Caco-2 (cell line): ENCODE measurements at regions not wholly inside any gene's neighbourhood (a gene's known extent, or its start where the extent isn't known, plus 50 kb on each side); places are given as distances from the start of the nearest gene placed in this dataset.

Source experiments
- BruUV-seq: library from RNA; stranded (reverse); fragments of 400-500 nt; replicated peaks from 2 replicates; lab custom pipeline; 2021; lab: Mats Ljungman, UMichigan
- CTCF ChIA-PET: fragments of 300-600 bp; sonication (Branson Sonifier 250); formaldehyde crosslinking; loops from one replicate; lab custom pipeline; 2022; ENCODE audit warnings: antibody characterized with exemption; lab: Charles Lee
- POLR2A ChIA-PET: fragments of 300-600 bp; sonication (Branson Sonifier 250); formaldehyde crosslinking; loops from one replicate; lab custom pipeline; 2022; ENCODE audit warnings: antibody characterized with exemption; lab: Charles Lee
- DNase-seq, 2 experiments: peaks; one replicate each; pipeline versions ENCODE4 v3.0.0 to v3.0.0-alpha.2; 2020 to 2022
- H3K27me3 ChIP-seq: replicated peaks from 2 replicates; pipeline ENCODE4 v1.6.0; 2011; ENCODE audit warnings: low read length; ENCODE audit not compliant: control insufficient read depth, insufficient read depth
- H3K36me3 ChIP-seq: 2 replicates; pipeline ENCODE4 v1.5.1; 2011; ENCODE audit warnings: low read length; ENCODE audit not compliant: control insufficient read depth, insufficient read depth
- H3K4me1 ChIP-seq: fragments of 250-450 bp; sonication (Bioruptor Pico); 2 replicates; pipeline ENCODE4 v1.5.1; 2020; ENCODE audit warnings: mild to moderate bottlenecking
- H3K4me3 ChIP-seq: 2 replicates; pipeline ENCODE4 v1.5.1; 2011; ENCODE audit warnings: low read depth, mild to moderate bottlenecking, control low read depth, low read length
- H3K9me3 ChIP-seq: fragments of 250-450 bp; sonication (Bioruptor Pico); 2 replicates; pipeline ENCODE4 v1.5.1; 2020; ENCODE audit warnings: mild to moderate bottlenecking, moderate library complexity
- H3K27ac Mint-ChIP-seq: one replicate; pipeline ENCODE4 v1.8.0; 2022; ENCODE audit warnings: mixed read lengths; ENCODE audit not compliant: unreplicated experiment
- H3K27me3 Mint-ChIP-seq: one replicate; pipeline ENCODE4 v1.8.0; 2022; ENCODE audit warnings: mixed read lengths; ENCODE audit not compliant: insufficient read depth, unreplicated experiment
- H3K36me3 Mint-ChIP-seq: one replicate; pipeline ENCODE4 v1.8.0; 2022; ENCODE audit warnings: mild to moderate bottlenecking, mixed read lengths; ENCODE audit not compliant: insufficient read depth, unreplicated experiment
- H3K4me1 Mint-ChIP-seq: one replicate; pipeline ENCODE4 v1.8.0; 2022; ENCODE audit warnings: low read depth, mixed read lengths; ENCODE audit not compliant: unreplicated experiment
- H3K4me3 Mint-ChIP-seq: one replicate; pipeline ENCODE4 v1.8.0; 2022; ENCODE audit warnings: mild to moderate bottlenecking, moderate library complexity, mixed read lengths; ENCODE audit not compliant: unreplicated experiment
- H3K9me3 Mint-ChIP-seq: one replicate; pipeline ENCODE4 v1.8.0; 2022; ENCODE audit warnings: mixed read lengths; ENCODE audit not compliant: unreplicated experiment
- CTCF ChIP-seq, 2 experiments: fragments of 200-600 bp in 1 of 2; IDR thresholded peaks; 1 replicate in 1 of 2; 2 replicates in 1 of 2; pipeline versions ENCODE4 v1.5.1 to v1.8.0; 2011 to 2022; ENCODE audit warnings: antibody characterized with exemption in 1 of 2, control low read depth in 1 of 2, inconsistent platforms in 1 of 2, low read depth in 1 of 2, low read length in 1 of 2, mild to moderate bottlenecking in 1 of 2, moderate library complexity in 1 of 2; ENCODE audit not compliant: insufficient read depth in 1 of 2, severe bottlenecking in 1 of 2, unreplicated experiment in 1 of 2
- intact Hi-C: fragments of 100-400 bp; cut with micrococcal nuclease; formaldehyde crosslinking; loops from one replicate; pipeline ENCODE4 v1.10.0; 2022; ENCODE audit not compliant: unreplicated experiment

- no peaks in the 10 kb centered on the region for H3K4me1 ChIP-seq
- ChIA-PET POLR2A (no interaction called here), CTCF (no interaction called here)
- H3K4me1 Mint-ChIP-seq: no peaks in the 10 kb centered on the region
- H3K36me3 ChIP-seq: no peaks in the 10 kb centered on the region
- BruUV-seq: no TSS peak
- DNase-seq: no peak
- H3K4me3 ChIP-seq: no peak overlapping the region
- H3K27ac Mint-ChIP-seq: no peak overlapping the region
- no peaks in the 10 kb centered on the region for H3K9me3 ChIP-seq
- H3K36me3 Mint-ChIP-seq: no peaks in the 10 kb centered on the region
- no peaks in the 10 kb centered on the region for H3K9me3 Mint-ChIP-seq
- intact Hi-C loops: no loop called here
- H3K27me3 ChIP-seq: no peaks in the 10 kb centered on the region
- no peak overlapping the region for H3K4me3 Mint-ChIP-seq
- TF ChIP-seq CTCF (IDR thresholded peaks at IDR 0.05; ENCODE audit: insufficient read depth in 1 of 2, low read depth in 1 of 2, low read length in 1 of 2, severe bottlenecking in 1 of 2, unreplicated experiment in 1 of 2): no peak
- no peaks in the 10 kb centered on the region for H3K27me3 Mint-ChIP-seq
These were observed 322.2 kb upstream of the RBMS3 start for GRCh38 chr3:28958656-28959055.

- Histone ChIP-seq H3K9me3 (no peaks in the 10 kb centered on the region), H3K27me3 (no peaks in the 10 kb centered on the region), H3K4me1 (no peaks in the 10 kb centered on the region), H3K4me3 (no peak overlapping the region), H3K36me3 (no peaks in the 10 kb centered on the region)
- H3K36me3 Mint-ChIP-seq: no peaks in the 10 kb centered on the region
- peaks cover 4% of the 10 kb centered on the region for H3K27me3 Mint-ChIP-seq
- peaks cover 27% of the 10 kb centered on the region for H3K9me3 Mint-ChIP-seq
- H3K4me3 Mint-ChIP-seq: no peak overlapping the region
- intact Hi-C loops: no loop called here
- DNase-seq: no peak
- no peak overlapping the region for H3K27ac Mint-ChIP-seq
- ChIA-PET CTCF (no interaction called here), POLR2A (no interaction called here)
- H3K4me1 Mint-ChIP-seq: no peaks in the 10 kb centered on the region
- no TSS peak for BruUV-seq
- no peak for TF ChIP-seq CTCF (IDR thresholded peaks at IDR 0.05; ENCODE audit: insufficient read depth in 1 of 2, low read depth in 1 of 2, low read length in 1 of 2, severe bottlenecking in 1 of 2, unreplicated experiment in 1 of 2)
These were observed 309.7 kb upstream of the RBMS3 start for GRCh38 chr3:28971156-28971555.

GRCh38 chr3:28972921-28973320 lies 307.9 kb upstream of the RBMS3 start:
- ChIA-PET POLR2A (no interaction called here), CTCF (no interaction called here)
- Histone ChIP-seq H3K4me1 (no peaks in the 10 kb centered on the region), H3K9me3 (no peaks in the 10 kb centered on the region), H3K36me3 (no peaks in the 10 kb centered on the region), H3K27me3 (no peaks in the 10 kb centered on the region), H3K4me3 (no peak overlapping the region)
- TF ChIP-seq CTCF (IDR thresholded peaks at IDR 0.05; ENCODE audit: insufficient read depth in 1 of 2, low read depth in 1 of 2, low read length in 1 of 2, severe bottlenecking in 1 of 2, unreplicated experiment in 1 of 2): no peak
- no peak for DNase-seq
- Mint-ChIP-seq H3K27ac (no peak overlapping the region), H3K4me3 (no peak overlapping the region), H3K9me3 (peaks cover 21% of the 10 kb centered on the region), H3K36me3 (no peaks in the 10 kb centered on the region), H3K27me3 (peaks cover 2% of the 10 kb centered on the region), H3K4me1 (no peaks in the 10 kb centered on the region)
- no TSS peak for BruUV-seq
- intact Hi-C loops: no loop called here
